HCT116 (cell line): ENCODE measurements at regions not wholly inside any gene's neighbourhood (a gene's known extent, or its start where the extent isn't known, plus 50 kb on each side); places are given as distances from the start of the nearest gene placed in this dataset.

Source experiments
- CEBPB ChIP-seq: IDR thresholded peaks from 2 replicates; pipeline ENCODE4 v1.6.1; 2012; ENCODE audit warnings: low read depth
- CTCF ChIP-seq, 3 experiments: fragments of 200-600 bp in 1 of 3; sonication (generic) in 1 of 3; IDR thresholded peaks in 2 of 3; conservative IDR thresholded peaks in 1 of 3; 2 replicates each; pipeline ENCODE4 v1.5.1; 2012 to 2017; ENCODE audit warnings: low read depth in 2 of 3, low read length in 2 of 3, antibody characterized with exemption in 1 of 3, borderline replicate concordance in 1 of 3, control low read depth in 1 of 3, mild to moderate bottlenecking in 1 of 3, mixed read lengths in 1 of 3, mixed run types in 1 of 3, moderate library complexity in 1 of 3; ENCODE audit not compliant: insufficient read depth in 1 of 3
- EZH2phosphoT487 ChIP-seq: fragments of 200-600 bp; IDR thresholded peaks from 2 replicates; pipeline ENCODE4 v1.6.1; 2018; ENCODE audit warnings: antibody characterized with exemption, borderline replicate concordance
- MAX ChIP-seq: IDR thresholded peaks from 2 replicates; pipeline ENCODE4 v1.6.1; 2012
- POLR2A ChIP-seq: IDR thresholded peaks from 2 replicates; pipeline ENCODE4 v1.7.0; 2011; ENCODE audit warnings: borderline replicate concordance; ENCODE audit not compliant: insufficient read depth, insufficient read length; ENCODE audit errors: extremely low read depth
- SRF ChIP-seq: IDR thresholded peaks from 2 replicates; pipeline ENCODE4 v1.6.1; 2012; ENCODE audit warnings: low read depth
- YY1 ChIP-seq: IDR thresholded peaks from 2 replicates; pipeline ENCODE4 v1.6.1; 2011; ENCODE audit warnings: low read length, low read depth, moderate library complexity, mild to moderate bottlenecking; ENCODE audit not compliant: insufficient replicate concordance; ENCODE audit errors: extremely low read depth

- no peak for TF ChIP-seq CTCF (IDR thresholded peaks at IDR 0.05 in 2 of 3, conservative IDR thresholded peaks at IDR 0.05 in 1 of 3; ENCODE audit: borderline replicate concordance in 1 of 3, insufficient read depth in 1 of 3, low read depth in 2 of 3, low read length in 2 of 3)
- no peak for TF ChIP-seq MAX
- TF ChIP-seq YY1: no peak
- TF ChIP-seq POLR2A: no peak
- no peak for TF ChIP-seq CEBPB
- TF ChIP-seq EZH2phosphoT487: no peak
- no peak for TF ChIP-seq SRF
Observed at GRCh38 chr11:19338375-19338774, 97.6 kb upstream of the E2F8 start.
